ENCODE measurements at regions not wholly inside any gene's neighbourhood (a gene's known extent, or its start where the extent isn't known, plus 50 kb on each side); places are given as distances from the start of the nearest gene placed in this dataset.

DNA sequence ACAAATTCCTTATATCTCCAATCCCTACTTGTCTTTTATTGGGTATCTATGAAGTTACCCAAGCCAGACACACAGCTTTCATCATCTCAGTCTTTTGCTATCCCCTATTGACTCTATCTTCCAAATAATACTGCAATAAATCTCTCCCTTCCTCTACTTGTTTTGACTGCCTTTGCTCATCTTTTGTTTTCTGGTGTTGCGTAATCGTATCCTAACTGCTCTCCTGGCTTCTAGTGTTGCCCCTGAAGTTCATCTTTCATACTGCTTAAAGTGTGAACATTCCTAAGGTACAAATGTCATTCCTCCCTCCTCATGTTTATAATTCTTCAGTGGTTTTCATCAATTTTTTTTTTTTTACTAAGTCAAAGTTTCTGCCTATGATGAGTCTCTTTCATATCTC is 491.3 kb upstream of the DCC start:
- no peak overlapping the region for H3K4me3 ChIP-seq (ENCODE audit: low read depth, low read length)
- no peak for DNase-seq (ENCODE audit: low read depth)
- no peak for TF ChIP-seq CTCF (conservative IDR thresholded peaks at IDR 0.05; ENCODE audit: low read depth, low read length)

DNA sequence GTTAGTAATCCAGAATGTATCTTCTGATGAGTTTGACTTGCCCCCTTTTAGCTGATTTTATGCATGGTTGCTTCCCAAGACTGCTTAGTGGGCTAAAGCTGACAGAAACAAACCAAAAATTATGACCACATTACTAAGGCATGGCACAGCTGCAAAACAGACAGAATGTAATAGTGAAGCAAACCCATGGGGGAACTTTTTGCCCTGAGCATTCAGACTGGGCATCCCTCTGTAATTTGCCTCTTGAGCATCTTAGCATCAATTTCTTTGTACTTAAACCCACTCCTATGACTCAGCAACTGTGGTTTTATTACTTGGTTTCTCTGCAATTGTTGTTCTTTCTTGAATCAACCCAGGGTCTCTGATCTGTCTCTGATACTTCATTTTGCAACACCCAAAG is 487.3 kb upstream of the DCC start:
- no peak for TF ChIP-seq CTCF (conservative IDR thresholded peaks at IDR 0.05; ENCODE audit: low read depth, low read length)
- DNase-seq (ENCODE audit: low read depth) = no peak
- no peak overlapping the region for H3K4me3 ChIP-seq (ENCODE audit: low read depth, low read length)

DNA sequence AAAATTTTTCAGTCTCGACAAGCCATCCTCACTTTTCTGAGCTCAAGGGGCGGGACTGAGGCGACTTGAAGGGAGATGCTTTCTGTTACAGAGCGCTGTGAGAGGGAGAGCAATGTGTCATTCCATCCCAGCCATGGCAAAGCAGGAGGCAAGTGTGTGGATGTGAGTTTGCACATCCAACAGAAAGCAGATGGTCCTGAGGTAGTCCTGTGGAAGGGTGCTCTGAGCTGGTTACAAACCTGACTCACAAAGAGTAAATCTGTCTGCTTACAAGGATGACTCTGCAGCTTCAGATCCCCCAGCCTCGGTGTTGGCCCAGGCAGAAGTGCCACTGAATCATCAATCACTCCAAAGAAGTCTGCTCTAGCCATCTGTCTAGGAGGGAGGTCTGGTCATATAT is 482.0 kb upstream of the DCC start:
- H3K4me3 ChIP-seq (ENCODE audit: low read depth, low read length) = no peak overlapping the region
- no peak for TF ChIP-seq CTCF (conservative IDR thresholded peaks at IDR 0.05; ENCODE audit: low read depth, low read length)
- DNase-seq (ENCODE audit: low read depth) = no peak

GRCh38 chr18:51861046-51861445 is 479.0 kb upstream of the DCC start:
- no peak for DNase-seq (ENCODE audit: low read depth)
- TF ChIP-seq CTCF (conservative IDR thresholded peaks at IDR 0.05; ENCODE audit: low read depth, low read length) = no peak
- no peak overlapping the region for H3K4me3 ChIP-seq (ENCODE audit: low read depth, low read length)

- no peak for TF ChIP-seq CTCF (conservative IDR thresholded peaks at IDR 0.05; ENCODE audit: low read depth, low read length)
- no peak overlapping the region for H3K4me3 ChIP-seq (ENCODE audit: low read depth, low read length)
- DNase-seq (ENCODE audit: low read depth) = no peak
Observed at GRCh38 chr18:51862051-51862715, 477.8 kb upstream of the DCC start.

DNA sequence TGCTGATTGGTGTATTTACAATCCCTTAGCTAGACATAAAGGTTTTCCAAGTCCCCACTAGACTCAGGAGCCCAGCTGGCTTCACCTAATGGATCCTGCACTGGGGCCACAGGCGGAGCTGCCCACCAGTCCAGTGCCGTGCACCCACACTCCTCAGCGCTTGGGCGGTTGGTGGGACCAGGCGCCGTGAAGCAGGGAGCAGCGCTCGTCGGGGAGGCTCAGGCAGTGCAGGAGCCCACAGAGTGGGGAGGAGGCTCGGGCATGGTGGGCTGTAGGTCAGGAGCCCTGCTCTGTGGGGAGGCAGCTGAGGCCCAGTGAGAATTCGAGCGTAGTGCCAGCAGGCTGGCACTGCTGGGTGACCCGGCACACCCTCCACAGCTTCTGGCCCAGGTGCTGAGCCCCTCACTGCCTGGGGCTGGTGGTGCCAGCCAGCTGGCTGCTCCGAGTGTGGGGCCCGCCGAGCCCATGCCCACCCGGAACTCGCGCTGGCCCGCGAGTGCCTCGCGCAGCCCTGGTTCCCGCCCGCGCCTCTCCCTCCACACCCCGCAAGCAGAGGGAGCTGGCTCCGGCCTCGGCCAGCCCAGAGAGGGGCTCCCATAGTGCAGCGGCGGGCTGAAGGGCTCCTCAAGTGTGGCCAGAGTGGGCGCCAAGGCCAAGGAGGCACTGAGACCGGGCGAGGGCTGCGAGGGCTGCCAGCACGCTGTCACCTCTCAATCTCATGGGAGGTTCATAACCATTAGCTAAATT is 475.6 kb upstream of the DCC start:
- no peak for TF ChIP-seq CTCF (conservative IDR thresholded peaks at IDR 0.05; ENCODE audit: low read depth, low read length)
- DNase-seq (ENCODE audit: low read depth) = no peak

DNA sequence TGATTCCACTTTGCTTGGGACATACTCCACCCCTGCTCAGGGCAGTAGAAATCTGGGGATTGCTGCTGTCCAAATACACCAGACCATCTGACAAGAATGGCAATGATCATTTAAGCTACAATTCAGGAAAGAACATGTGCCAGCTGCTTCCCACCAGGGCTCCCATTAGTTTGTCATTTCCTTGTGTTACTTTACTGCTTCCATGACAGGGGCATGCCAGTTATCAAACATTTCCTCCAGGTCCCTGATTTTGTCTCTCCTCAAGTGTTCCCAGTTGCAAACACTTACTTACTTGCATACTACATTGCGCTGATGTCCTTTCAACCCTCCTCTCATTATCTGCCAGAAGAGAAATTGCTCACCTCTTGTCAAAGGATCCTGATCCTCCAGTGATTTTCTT is 474.5 kb upstream of the DCC start:
- no peak for TF ChIP-seq CTCF (conservative IDR thresholded peaks at IDR 0.05; ENCODE audit: low read depth, low read length)
- DNase-seq (ENCODE audit: low read depth) = no peak
- no peak overlapping the region for H3K4me3 ChIP-seq (ENCODE audit: low read depth, low read length)

More for the DNA sequence above, 475.6 kb upstream of the DCC start:
- H3K4me3 ChIP-seq (ENCODE audit: low read depth, low read length) = no peak overlapping the region

All from epithelial cell of proximal tubule (primary cell).